ENCODE measurements at regions not wholly inside any gene's neighbourhood (a gene's known extent, or its start where the extent isn't known, plus 50 kb on each side); places are given as distances from the start of the nearest gene placed in this dataset.
A peak's percentile ranks its signal among the peaks of the same experiment; 100 is the strongest.

GRCh38 chr15:35769656-35770055, 223.7 kb upstream of the DPH6 start:
- Histone ChIP-seq H3K27ac (ENCODE audit: low read length) (no peak overlapping the region), H3K4me1 (ENCODE audit: control insufficient read depth, insufficient read depth, low read length) (no peaks in the 10 kb centered on the region), H3K9me3 (ENCODE audit: control insufficient read depth, low read length) (no peaks in the 10 kb centered on the region), H3K27me3 (ENCODE audit: control insufficient read depth, insufficient read depth) (no peaks in the 10 kb centered on the region), H3K4me3 (ENCODE audit: low read length) (no peak overlapping the region)
- DNase-seq (no peak), ATAC-seq (no peak)
- intact Hi-C loops (cut with DNase I): no loop called here
- 93% methylated on average over 2 of the region's 2 CpGs for WGBS

DNA sequence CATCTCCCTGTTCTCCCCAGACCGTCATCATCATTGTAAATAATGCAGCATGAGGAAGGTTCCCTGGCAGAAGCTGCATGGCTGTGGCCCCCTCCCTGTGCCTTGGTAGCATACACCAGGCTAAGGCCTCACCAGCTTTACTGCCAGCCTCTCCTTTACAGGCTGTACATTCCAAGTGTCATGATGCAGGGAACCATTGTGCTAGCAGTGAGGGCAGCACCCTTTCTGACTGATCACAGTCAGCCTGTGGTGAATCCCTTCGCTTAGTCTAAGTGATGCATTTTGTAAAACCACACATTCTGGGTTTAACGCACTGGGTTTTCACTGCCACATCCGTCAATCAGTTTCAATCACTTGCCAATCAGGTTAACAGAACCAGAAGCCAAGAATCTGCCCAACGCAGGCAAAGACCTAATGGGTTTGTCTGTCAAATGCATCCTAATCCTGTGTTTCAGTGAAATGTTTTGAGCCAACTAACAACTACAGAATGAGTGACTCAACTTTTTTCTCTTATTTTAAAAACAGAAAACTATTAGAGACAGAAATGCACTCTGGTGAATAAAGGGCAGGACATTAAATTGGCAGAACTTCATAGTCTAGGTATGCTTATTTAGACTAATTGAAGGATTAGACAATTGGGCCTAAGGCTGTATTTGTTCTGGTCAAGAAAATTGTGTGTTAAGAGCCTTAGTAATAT, 225.9 kb upstream of the DPH6 start:
- Histone ChIP-seq H3K4me3 (ENCODE audit: low read length) (no peak overlapping the region), H3K4me1 (ENCODE audit: control insufficient read depth, insufficient read depth, low read length) (no peaks in the 10 kb centered on the region), H3K9me3 (ENCODE audit: control insufficient read depth, low read length) (no peaks in the 10 kb centered on the region), H3K27ac (ENCODE audit: low read length) (no peak overlapping the region), H3K27me3 (ENCODE audit: control insufficient read depth, insufficient read depth) (no peaks in the 10 kb centered on the region)
- peak in 1 of 3 donors; percentile 2 for DNase-seq
- no peak for ATAC-seq
- intact Hi-C loops (cut with DNase I): no loop called here
- 77% methylated on average over 5 of the region's 5 CpGs for WGBS

GRCh38 chr15:35774653-35775052, 228.7 kb upstream of the DPH6 start:
- 96% methylated on average over 8 of the region's 8 CpGs for WGBS
- ATAC-seq: no peak
- DNase-seq: peak in 1 of 3 donors; percentile 15

DNA sequence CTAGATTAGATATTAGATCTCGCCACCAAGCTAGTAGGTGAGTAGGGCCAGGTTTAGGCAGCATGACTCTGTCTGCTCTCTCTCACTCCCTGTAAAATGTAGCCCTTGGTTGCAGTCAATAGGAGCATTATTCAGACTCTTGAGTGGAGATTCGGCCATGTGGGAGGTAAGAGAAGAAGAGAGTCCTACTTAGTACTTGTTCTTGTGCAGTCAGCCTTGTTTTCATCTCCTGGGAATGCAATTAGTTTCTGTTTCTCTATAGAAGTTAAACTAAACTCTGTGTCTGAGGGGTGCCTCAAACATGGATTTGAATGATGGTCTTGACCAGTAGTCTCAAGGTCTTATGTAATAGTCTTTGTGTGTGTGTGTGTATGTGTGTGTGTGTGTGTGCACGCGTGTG, 229.5 kb upstream of the DPH6 start:
- intact Hi-C loops (cut with DNase I): no loop called here
- WGBS: 95% methylated on average over 4 of the region's 4 CpGs
- Histone ChIP-seq H3K4me3 (ENCODE audit: low read length) (no peak overlapping the region), H3K9me3 (ENCODE audit: control insufficient read depth, low read length) (no peaks in the 10 kb centered on the region), H3K27ac (ENCODE audit: low read length) (no peak overlapping the region), H3K4me1 (ENCODE audit: control insufficient read depth, insufficient read depth, low read length) (no peaks in the 10 kb centered on the region), H3K27me3 (ENCODE audit: control insufficient read depth, insufficient read depth) (no peaks in the 10 kb centered on the region)
- ATAC-seq (no peak), DNase-seq (no peak)

More at GRCh38 chr15:35774653-35775052, 228.7 kb upstream of the DPH6 start:
- no peaks in the 10 kb centered on the region for H3K27me3 ChIP-seq (ENCODE audit: control insufficient read depth, insufficient read depth)
- no peaks in the 10 kb centered on the region for H3K9me3 ChIP-seq (ENCODE audit: control insufficient read depth, low read length)
- intact Hi-C loops (cut with DNase I): no loop called here
- no peaks in the 10 kb centered on the region for H3K4me1 ChIP-seq (ENCODE audit: control insufficient read depth, insufficient read depth, low read length)
- no peak overlapping the region for H3K4me3 ChIP-seq (ENCODE audit: low read length)
- no peak overlapping the region for H3K27ac ChIP-seq (ENCODE audit: low read length)

DNA sequence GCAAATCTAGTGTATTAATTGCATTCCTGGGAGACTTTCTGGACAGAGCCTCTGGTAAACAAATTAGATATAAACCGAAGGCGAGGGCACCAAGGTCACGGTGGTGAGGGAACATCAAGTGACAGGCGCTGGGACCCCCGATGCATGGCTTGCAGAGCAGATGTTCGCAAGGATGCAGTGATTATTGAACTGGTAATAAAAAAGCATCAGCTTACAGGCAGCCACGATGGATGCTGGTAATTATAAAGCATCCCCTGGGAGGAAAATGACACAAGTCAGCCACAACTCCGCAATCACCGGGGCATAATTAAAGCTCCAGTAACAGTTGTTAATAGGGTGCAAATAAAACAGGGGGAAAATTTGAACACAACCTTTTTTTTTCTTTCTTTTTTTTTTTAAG, 231.1 kb upstream of the DPH6 start:
- DNase-seq (no peak), ATAC-seq (no peak)
- no peaks in the 10 kb centered on the region for H3K27me3 ChIP-seq (ENCODE audit: control insufficient read depth, insufficient read depth)
- H3K9me3 ChIP-seq (ENCODE audit: control insufficient read depth, low read length): no peaks in the 10 kb centered on the region
- no peak overlapping the region for H3K27ac ChIP-seq (ENCODE audit: low read length)
- no peaks in the 10 kb centered on the region for H3K4me1 ChIP-seq (ENCODE audit: control insufficient read depth, insufficient read depth, low read length)
- H3K4me3 ChIP-seq (ENCODE audit: low read length): no peak overlapping the region
- 82% methylated on average over 9 of the region's 9 CpGs for WGBS
- intact Hi-C loops (cut with DNase I): no loop called here

DNA sequence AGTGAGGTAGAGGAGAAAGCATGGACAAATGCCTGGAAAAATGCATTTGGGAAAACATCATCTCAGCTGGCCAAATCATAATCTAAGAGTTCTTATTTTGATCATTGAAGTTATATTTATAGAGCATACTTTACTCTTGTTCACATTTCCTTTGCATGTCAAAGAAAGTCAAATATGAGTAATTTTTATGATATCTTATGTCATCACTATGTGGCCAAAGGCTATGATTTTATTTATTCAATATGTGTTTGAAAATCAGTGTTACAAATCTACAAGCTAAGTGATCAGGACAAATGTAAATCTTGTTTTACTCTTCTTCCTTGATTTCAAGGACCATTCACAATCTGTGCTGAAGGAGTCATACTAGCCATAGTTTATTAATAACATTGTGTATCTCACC, 237.2 kb upstream of the DPH6 start:
- H3K27ac ChIP-seq (ENCODE audit: low read length): no peak overlapping the region
- H3K9me3 ChIP-seq (ENCODE audit: control insufficient read depth, low read length): no peaks in the 10 kb centered on the region
- intact Hi-C loops (cut with DNase I): no loop called here

GRCh38 chr15:35784745-35785144, 238.8 kb upstream of the DPH6 start:
- Histone ChIP-seq H3K4me1 (ENCODE audit: control insufficient read depth, insufficient read depth, low read length) (no peaks in the 10 kb centered on the region), H3K9me3 (ENCODE audit: control insufficient read depth, low read length) (no peaks in the 10 kb centered on the region), H3K27ac (ENCODE audit: low read length) (no peak overlapping the region), H3K4me3 (ENCODE audit: low read length) (no peak overlapping the region), H3K27me3 (ENCODE audit: control insufficient read depth, insufficient read depth) (no peaks in the 10 kb centered on the region)
- DNase-seq: no peak
- WGBS: 40% methylated on average over 2 of the region's 2 CpGs
- no peak for ATAC-seq
- intact Hi-C loops (cut with DNase I): no loop called here

More for the DNA sequence above, 237.2 kb upstream of the DPH6 start:
- Histone ChIP-seq H3K4me3 (ENCODE audit: low read length) (no peak overlapping the region), H3K4me1 (ENCODE audit: control insufficient read depth, insufficient read depth, low read length) (no peaks in the 10 kb centered on the region), H3K27me3 (ENCODE audit: control insufficient read depth, insufficient read depth) (no peaks in the 10 kb centered on the region)
- DNase-seq: no peak
- ATAC-seq: no peak

- no peak overlapping the region for H3K4me3 ChIP-seq (ENCODE audit: low read length)
- no peak for ATAC-seq
- H3K9me3 ChIP-seq (ENCODE audit: control insufficient read depth, low read length): no peaks in the 10 kb centered on the region
- no peak overlapping the region for H3K27ac ChIP-seq (ENCODE audit: low read length)
- WGBS: 72% methylated on average over 6 of the region's 6 CpGs
- intact Hi-C loops (cut with DNase I): no loop called here
- no peak for DNase-seq
- no peaks in the 10 kb centered on the region for H3K27me3 ChIP-seq (ENCODE audit: control insufficient read depth, insufficient read depth)
- H3K4me1 ChIP-seq (ENCODE audit: control insufficient read depth, insufficient read depth, low read length): no peaks in the 10 kb centered on the region
These were observed 264.0 kb upstream of the DPH6 start for GRCh38 chr15:35810007-35810406.

DNA sequence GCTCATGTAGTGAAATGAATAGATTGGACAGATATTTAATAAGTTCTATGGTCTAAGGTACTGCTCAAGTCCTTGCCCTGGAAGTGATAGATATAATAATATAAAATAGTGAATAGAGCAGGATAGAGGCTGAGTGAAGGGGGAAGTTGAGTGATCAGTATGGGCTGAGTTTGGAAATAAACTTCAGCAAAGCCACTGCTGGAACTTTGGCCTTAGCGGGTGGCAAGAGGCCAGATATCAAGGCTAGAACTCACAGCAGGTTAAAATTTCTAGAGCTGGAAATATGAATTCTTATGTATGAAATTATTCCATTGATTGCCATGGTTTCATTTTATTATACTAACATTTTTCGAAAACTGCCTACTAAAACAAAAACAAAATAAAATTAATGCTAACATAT, 267.6 kb upstream of the DPH6 start:
- no peaks in the 10 kb centered on the region for H3K9me3 ChIP-seq (ENCODE audit: control insufficient read depth, low read length)
- DNase-seq (no peak), ATAC-seq (no peak)
- no peak overlapping the region for H3K4me3 ChIP-seq (ENCODE audit: low read length)
- no peaks in the 10 kb centered on the region for H3K27me3 ChIP-seq (ENCODE audit: control insufficient read depth, insufficient read depth)
- no peak overlapping the region for H3K27ac ChIP-seq (ENCODE audit: low read length)
- no peaks in the 10 kb centered on the region for H3K4me1 ChIP-seq (ENCODE audit: control insufficient read depth, insufficient read depth, low read length)
- intact Hi-C loops (cut with DNase I): no loop called here
- WGBS: 95% methylated on average over 2 of the region's 2 CpGs

DNA sequence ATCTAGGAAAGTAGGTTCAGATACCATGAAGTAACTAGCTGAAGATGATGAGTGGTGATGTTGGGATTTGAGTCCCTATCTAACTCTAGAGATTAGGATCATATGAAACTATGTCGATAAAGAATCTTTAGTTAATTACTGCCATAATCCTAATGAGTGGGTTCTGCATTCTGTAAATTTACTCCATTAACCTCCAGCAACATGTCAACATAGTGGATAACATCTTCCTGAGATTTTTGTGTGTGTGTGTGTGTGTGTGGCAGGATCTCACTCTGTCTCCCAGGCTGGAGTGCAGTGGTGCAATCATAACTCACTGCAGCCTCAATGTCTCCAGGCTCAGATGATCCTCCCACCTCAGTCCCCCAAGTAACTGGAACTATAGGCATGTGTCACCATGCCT, 272.9 kb upstream of the DPH6 start:
- Histone ChIP-seq H3K4me1 (ENCODE audit: control insufficient read depth, insufficient read depth, low read length) (no peaks in the 10 kb centered on the region), H3K4me3 (ENCODE audit: low read length) (no peak overlapping the region), H3K27ac (ENCODE audit: low read length) (no peak overlapping the region), H3K9me3 (ENCODE audit: control insufficient read depth, low read length) (no peaks in the 10 kb centered on the region), H3K27me3 (ENCODE audit: control insufficient read depth, insufficient read depth) (no peaks in the 10 kb centered on the region)
- intact Hi-C loops (cut with DNase I): no loop called here
- ATAC-seq (no peak), DNase-seq (no peak)
- 93% methylated on average over 1 of the region's 1 CpG for WGBS

- Histone ChIP-seq H3K4me1 (ENCODE audit: control insufficient read depth, insufficient read depth, low read length) (no peaks in the 10 kb centered on the region), H3K4me3 (ENCODE audit: low read length) (no peak overlapping the region), H3K27ac (ENCODE audit: low read length) (no peak overlapping the region), H3K27me3 (ENCODE audit: control insufficient read depth, insufficient read depth) (no peaks in the 10 kb centered on the region), H3K9me3 (ENCODE audit: control insufficient read depth, low read length) (no peaks in the 10 kb centered on the region)
- intact Hi-C loops (cut with DNase I): no loop called here
- no peak for ATAC-seq
- DNase-seq: no peak
These were observed 276.2 kb upstream of the DPH6 start for GRCh38 chr15:35822153-35822552.

GRCh38 chr15:35827141-35827540, 281.2 kb upstream of the DPH6 start:
- Histone ChIP-seq H3K27me3 (ENCODE audit: control insufficient read depth, insufficient read depth) (no peaks in the 10 kb centered on the region), H3K27ac (ENCODE audit: low read length) (no peak overlapping the region), H3K4me1 (ENCODE audit: control insufficient read depth, insufficient read depth, low read length) (peaks cover 1% of the 10 kb centered on the region), H3K9me3 (ENCODE audit: control insufficient read depth, low read length) (no peaks in the 10 kb centered on the region), H3K4me3 (ENCODE audit: low read length) (no peak overlapping the region)
- WGBS: 34% methylated on average over 1 of the region's 1 CpG
- no peak for ATAC-seq
- intact Hi-C loops (cut with DNase I): no loop called here
- DNase-seq: no peak

Data from right cardiac atrium (tissue), 5 donors.